ENCODE measurements at regions not wholly inside any gene's neighbourhood (a gene's known extent, or its start where the extent isn't known, plus 50 kb on each side); places are given as distances from the start of the nearest gene placed in this dataset.

GRCh38 chr5:138666226-138666742 lies 86.9 kb upstream of the CTNNA1 start:
- peaks cover 5 to 66% (median 28%) of the 10 kb centered on the region in 5 experiments for H3K27me3 ChIP-seq (replicated peaks in 2 of 5; ENCODE audit: control insufficient read depth in 4 of 5, insufficient read depth in 5 of 5, low read length in 4 of 5)
- CTCF ChIA-PET, result interaction anchor here (1.0 kb wide), 1 partner anchor 11 kb away, joined by 3 read pairs; no protein-coding TSS in a partner anchor
- WGBS (ENCODE audit: insufficient coverage), result 100% methylated on average over 3 of the region's 8 CpGs

DNA sequence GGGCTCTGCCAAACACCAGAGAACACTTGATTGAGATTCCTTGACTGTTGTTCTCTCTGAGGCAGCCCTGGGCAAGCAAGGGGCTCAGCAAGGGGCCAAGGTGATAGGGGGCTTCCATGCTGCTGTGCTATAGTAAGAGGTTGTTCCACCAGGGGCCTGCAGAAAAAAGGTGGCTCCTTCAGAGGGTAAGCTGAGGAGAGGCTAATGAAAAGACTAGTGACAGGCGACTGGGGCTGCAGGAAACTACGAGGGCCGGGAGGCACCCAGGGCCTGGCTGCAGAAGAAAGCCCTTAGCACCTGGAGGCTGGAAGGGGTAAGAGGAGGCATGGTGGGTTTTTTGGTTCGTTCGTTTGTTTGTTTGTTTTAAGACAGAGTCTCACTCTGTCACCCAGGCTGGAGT lies 88.0 kb upstream of the CTNNA1 start:
- no peaks in the 10 kb centered on the region for H3K36me3 ChIP-seq (ENCODE audit: control insufficient read depth in 4 of 4, insufficient read depth in 4 of 4, low read length in 3 of 4)
- 98% methylated on average over 5 of the region's 5 CpGs for WGBS (ENCODE audit: insufficient coverage)
- H3K27me3 ChIP-seq (replicated peaks in 2 of 5; ENCODE audit: control insufficient read depth in 4 of 5, insufficient read depth in 5 of 5, low read length in 4 of 5), result peaks cover 11 to 69% (median 31%) of the 10 kb centered on the region in 5 experiments
- peaks cover 0 to 20% (median 17%) of the 10 kb centered on the region in 4 experiments for H3K4me1 ChIP-seq (ENCODE audit: control extremely low read depth in 1 of 4, control insufficient read depth in 4 of 4, insufficient read depth in 4 of 4, low read length in 3 of 4)
- no peak overlapping the region for H3K4me3 ChIP-seq (ENCODE audit: control insufficient read depth in 1 of 7, extremely low read depth in 1 of 7, insufficient read depth in 4 of 7, low read depth in 2 of 7, low read length in 6 of 7)
- POLR2A ChIA-PET, result no interaction called here
- CTCF ChIA-PET, result interaction anchor here (1.0 kb wide), 1 partner anchor 10 kb away, joined by 3 read pairs; no protein-coding TSS in a partner anchor
- H3K27ac ChIP-seq (ENCODE audit: insufficient read depth in 1 of 2, low read depth in 1 of 2, low read length in 2 of 2, poor library complexity in 1 of 2, severe bottlenecking in 2 of 2), result no peak overlapping the region
- no peak for DNase-seq
- no peaks in the 10 kb centered on the region for H3K9me3 ChIP-seq (ENCODE audit: control extremely low read depth in 1 of 5, control insufficient read depth in 4 of 5, insufficient read depth in 2 of 5, low read depth in 1 of 5, low read length in 4 of 5)

More at GRCh38 chr5:138666226-138666742, 86.9 kb upstream of the CTNNA1 start:
- H3K4me1 ChIP-seq (ENCODE audit: control extremely low read depth in 1 of 4, control insufficient read depth in 4 of 4, insufficient read depth in 4 of 4, low read length in 3 of 4), result peaks cover 0 to 20% (median 16%) of the 10 kb centered on the region in 4 experiments
- H3K9me3 ChIP-seq (ENCODE audit: control extremely low read depth in 1 of 5, control insufficient read depth in 4 of 5, insufficient read depth in 2 of 5, low read depth in 1 of 5, low read length in 4 of 5), result no peaks in the 10 kb centered on the region
- no peaks in the 10 kb centered on the region for H3K36me3 ChIP-seq (ENCODE audit: control insufficient read depth in 4 of 4, insufficient read depth in 4 of 4, low read length in 3 of 4)
- no peak overlapping the region for H3K4me3 ChIP-seq (ENCODE audit: control insufficient read depth in 1 of 7, extremely low read depth in 1 of 7, insufficient read depth in 4 of 7, low read depth in 2 of 7, low read length in 6 of 7)
- POLR2A ChIA-PET, result no interaction called here
- DNase-seq, result no peak
- no peak overlapping the region for H3K27ac ChIP-seq (ENCODE audit: insufficient read depth in 1 of 2, low read depth in 1 of 2, low read length in 2 of 2, poor library complexity in 1 of 2, severe bottlenecking in 2 of 2)

DNA sequence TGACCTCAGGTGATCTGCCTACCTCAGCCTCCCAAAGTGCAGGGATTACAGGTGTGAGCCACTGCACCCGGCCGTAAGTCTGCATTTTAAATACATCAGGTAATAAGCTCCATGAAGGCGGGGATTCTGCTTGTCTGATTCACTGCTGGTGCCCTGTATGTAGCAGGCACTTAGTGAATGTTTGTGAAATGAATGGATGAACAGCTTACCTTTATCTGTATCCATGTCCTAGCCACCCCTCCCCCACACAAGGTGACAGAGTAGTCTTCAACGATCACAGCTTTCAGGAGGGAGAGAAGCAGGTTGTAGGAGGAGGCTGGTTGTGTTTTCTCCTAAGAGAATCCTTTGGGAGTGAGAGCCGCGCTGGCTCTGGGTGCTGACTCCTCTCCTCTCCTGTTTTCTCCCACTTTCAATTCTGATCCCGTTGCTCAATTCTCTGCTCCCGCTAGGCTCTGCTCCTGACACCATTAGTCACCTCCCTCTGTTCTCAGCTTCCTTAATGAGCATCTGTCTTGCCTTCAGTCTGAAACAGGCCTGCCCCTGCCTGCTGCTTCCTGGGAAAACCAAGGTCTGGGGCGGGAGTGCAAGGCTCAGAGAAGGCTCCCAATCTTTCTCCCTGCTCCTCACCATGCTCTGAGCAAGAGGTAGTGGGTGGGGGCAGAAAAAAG lies 88.8 kb upstream of the CTNNA1 start:
- Histone ChIP-seq H3K36me3 (ENCODE audit: control insufficient read depth in 4 of 4, insufficient read depth in 4 of 4, low read length in 3 of 4) (no peaks in the 10 kb centered on the region), H3K4me1 (ENCODE audit: control extremely low read depth in 1 of 4, control insufficient read depth in 4 of 4, insufficient read depth in 4 of 4, low read length in 3 of 4) (peaks cover 0 to 20% (median 17%) of the 10 kb centered on the region in 4 experiments), H3K27me3 (replicated peaks in 2 of 5; ENCODE audit: control insufficient read depth in 4 of 5, insufficient read depth in 5 of 5, low read length in 4 of 5) (peaks cover 17 to 69% (median 25%) of the 10 kb centered on the region in 5 experiments), H3K27ac (ENCODE audit: insufficient read depth in 1 of 2, low read depth in 1 of 2, low read length in 2 of 2, poor library complexity in 1 of 2, severe bottlenecking in 2 of 2) (no peak overlapping the region), H3K9me3 (ENCODE audit: control extremely low read depth in 1 of 5, control insufficient read depth in 4 of 5, insufficient read depth in 2 of 5, low read depth in 1 of 5, low read length in 4 of 5) (no peaks in the 10 kb centered on the region), H3K4me3 (ENCODE audit: control insufficient read depth in 1 of 7, extremely low read depth in 1 of 7, insufficient read depth in 4 of 7, low read depth in 2 of 7, low read length in 6 of 7) (no peak overlapping the region)
- DNase-seq, result no peak
- ChIA-PET POLR2A (interaction anchor here (0.8 kb wide), 1 partner anchor 71 kb away, joined by 7 read pairs; no protein-coding TSS in a partner anchor), CTCF (interaction anchor here (1.1 kb wide), 1 partner anchor 14 kb away, joined by 3 read pairs; no protein-coding TSS in a partner anchor)
- 88% methylated on average over 4 of the region's 9 CpGs for WGBS (ENCODE audit: insufficient coverage)

GRCh38 chr5:138663561-138663960 lies 88.4 kb upstream of the HSPA9 start:
- CTCF ChIA-PET, result interaction anchor here (0.7 to 1.3 kb wide), 4 partner anchors 9 to 58 kb away, joined by 3 read pairs; no protein-coding TSS in a partner anchor
- WGBS (ENCODE audit: insufficient coverage), result 72% methylated on average over 4 of the region's 4 CpGs
- Histone ChIP-seq H3K4me1 (ENCODE audit: control extremely low read depth in 1 of 4, control insufficient read depth in 4 of 4, insufficient read depth in 4 of 4, low read length in 3 of 4) (peaks cover 0 to 15% (median 13%) of the 10 kb centered on the region in 4 experiments), H3K27ac (ENCODE audit: insufficient read depth in 1 of 2, low read depth in 1 of 2, low read length in 2 of 2, poor library complexity in 1 of 2, severe bottlenecking in 2 of 2) (no peak overlapping the region), H3K27me3 (replicated peaks in 2 of 5; ENCODE audit: control insufficient read depth in 4 of 5, insufficient read depth in 5 of 5, low read length in 4 of 5) (peaks cover 14 to 74% (median 21%) of the 10 kb centered on the region in 5 experiments), H3K4me3 (ENCODE audit: control insufficient read depth in 1 of 7, extremely low read depth in 1 of 7, insufficient read depth in 4 of 7, low read depth in 2 of 7, low read length in 6 of 7) (no peak overlapping the region), H3K36me3 (ENCODE audit: control insufficient read depth in 4 of 4, insufficient read depth in 4 of 4, low read length in 3 of 4) (no peaks in the 10 kb centered on the region), H3K9me3 (ENCODE audit: control extremely low read depth in 1 of 5, control insufficient read depth in 4 of 5, insufficient read depth in 2 of 5, low read depth in 1 of 5, low read length in 4 of 5) (no peaks in the 10 kb centered on the region)
- no peak for DNase-seq
- POLR2A ChIA-PET, result interaction anchor here (0.7 to 0.8 kb wide), 2 partner anchors 14 to 72 kb away, joined by 3 to 7 read pairs; no protein-coding TSS in a partner anchor

DNA sequence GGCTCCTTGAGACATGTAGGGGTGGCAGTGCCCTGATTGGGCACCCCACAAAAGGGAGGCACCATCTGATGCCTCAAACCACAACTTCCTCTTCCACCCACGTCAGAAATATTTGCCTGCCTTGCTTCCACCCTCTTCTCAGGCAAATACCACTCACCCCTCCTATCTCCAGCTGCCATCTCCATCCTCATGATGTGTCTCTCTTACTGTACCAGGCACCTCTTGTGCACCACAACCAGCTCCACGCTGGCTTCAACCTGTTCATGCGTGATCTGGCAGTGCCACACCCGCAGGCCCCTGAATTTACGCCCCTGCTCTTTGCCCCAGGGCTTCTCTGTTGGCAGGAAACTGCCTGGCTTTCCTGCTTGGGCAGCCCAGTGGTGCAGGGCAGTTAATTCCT lies 87.8 kb upstream of the HSPA9 start:
- CTCF ChIA-PET, result interaction anchor here (0.7 to 1.3 kb wide), 4 partner anchors 8 to 58 kb away, joined by 3 read pairs; no protein-coding TSS in a partner anchor
- H3K27ac ChIP-seq (ENCODE audit: insufficient read depth in 1 of 2, low read depth in 1 of 2, low read length in 2 of 2, poor library complexity in 1 of 2, severe bottlenecking in 2 of 2), result no peak overlapping the region
- POLR2A ChIA-PET, result interaction anchor here (0.7 kb wide), 1 partner anchor 13 kb away, joined by 3 read pairs; no protein-coding TSS in a partner anchor
- H3K4me3 ChIP-seq (ENCODE audit: control insufficient read depth in 1 of 7, extremely low read depth in 1 of 7, insufficient read depth in 4 of 7, low read depth in 2 of 7, low read length in 6 of 7), result no peak overlapping the region
- peak; percentile 83 to 93 (median 88) for DNase-seq
- H3K27me3 ChIP-seq (replicated peaks in 2 of 5; ENCODE audit: control insufficient read depth in 4 of 5, insufficient read depth in 5 of 5, low read length in 4 of 5), result peaks cover 16 to 77% (median 21%) of the 10 kb centered on the region in 5 experiments
- H3K36me3 ChIP-seq (ENCODE audit: control insufficient read depth in 4 of 4, insufficient read depth in 4 of 4, low read length in 3 of 4), result no peaks in the 10 kb centered on the region
- 0% methylated on average over 5 of the region's 5 CpGs for WGBS (ENCODE audit: insufficient coverage)
- peaks cover 0 to 11% (median 10%) of the 10 kb centered on the region in 4 experiments for H3K4me1 ChIP-seq (ENCODE audit: control extremely low read depth in 1 of 4, control insufficient read depth in 4 of 4, insufficient read depth in 4 of 4, low read length in 3 of 4)
- no peaks in the 10 kb centered on the region for H3K9me3 ChIP-seq (ENCODE audit: control extremely low read depth in 1 of 5, control insufficient read depth in 4 of 5, insufficient read depth in 2 of 5, low read depth in 1 of 5, low read length in 4 of 5)

GRCh38 chr5:138662599-138662998 lies 87.4 kb upstream of the HSPA9 start:
- WGBS (ENCODE audit: insufficient coverage), result 80% methylated on average over 4 of the region's 6 CpGs
- peaks cover 16 to 78% (median 21%) of the 10 kb centered on the region in 5 experiments for H3K27me3 ChIP-seq (replicated peaks in 2 of 5; ENCODE audit: control insufficient read depth in 4 of 5, insufficient read depth in 5 of 5, low read length in 4 of 5)

DNA sequence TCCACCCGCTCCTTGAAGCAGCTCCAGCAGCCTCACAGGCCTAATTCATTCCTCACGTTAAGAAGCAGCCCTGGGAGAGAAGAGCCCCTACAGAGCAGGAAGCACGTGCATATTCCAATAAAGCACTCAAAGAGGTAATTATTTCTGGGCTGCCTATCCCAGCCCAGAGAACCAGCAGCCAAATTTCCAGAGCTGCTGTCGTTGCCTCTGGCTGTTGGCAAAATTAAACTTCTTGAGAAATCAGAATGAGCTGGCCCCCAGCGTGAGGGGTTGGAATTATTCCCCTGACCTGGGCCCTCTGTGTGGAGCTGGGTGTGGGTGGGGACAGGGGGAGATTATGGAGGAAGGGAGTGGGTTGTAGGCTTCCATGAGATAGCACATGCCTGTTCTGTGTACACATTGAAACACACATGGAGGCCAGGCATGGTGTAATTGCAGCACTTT lies 86.8 kb upstream of the HSPA9 start:
- no peaks in the 10 kb centered on the region for H3K9me3 ChIP-seq (ENCODE audit: control extremely low read depth in 1 of 5, control insufficient read depth in 4 of 5, insufficient read depth in 2 of 5, low read depth in 1 of 5, low read length in 4 of 5)
- no peak for DNase-seq
- no peak overlapping the region for H3K27ac ChIP-seq (ENCODE audit: insufficient read depth in 1 of 2, low read depth in 1 of 2, low read length in 2 of 2, poor library complexity in 1 of 2, severe bottlenecking in 2 of 2)
- peaks cover 0 to 11% (median 10%) of the 10 kb centered on the region in 4 experiments for H3K4me1 ChIP-seq (ENCODE audit: control extremely low read depth in 1 of 4, control insufficient read depth in 4 of 4, insufficient read depth in 4 of 4, low read length in 3 of 4)
- ChIA-PET POLR2A (no interaction called here), CTCF (no interaction called here)
- H3K36me3 ChIP-seq (ENCODE audit: control insufficient read depth in 4 of 4, insufficient read depth in 4 of 4, low read length in 3 of 4), result no peaks in the 10 kb centered on the region
- WGBS (ENCODE audit: insufficient coverage), result 85% methylated on average over 2 of the region's 5 CpGs
- no peak overlapping the region for H3K4me3 ChIP-seq (ENCODE audit: control insufficient read depth in 1 of 7, extremely low read depth in 1 of 7, insufficient read depth in 4 of 7, low read depth in 2 of 7, low read length in 6 of 7)
- peaks cover 16 to 84% (median 23%) of the 10 kb centered on the region in 5 experiments for H3K27me3 ChIP-seq (replicated peaks in 2 of 5; ENCODE audit: control insufficient read depth in 4 of 5, insufficient read depth in 5 of 5, low read length in 4 of 5)

More at GRCh38 chr5:138662599-138662998, 87.4 kb upstream of the HSPA9 start:
- Histone ChIP-seq H3K36me3 (ENCODE audit: control insufficient read depth in 4 of 4, insufficient read depth in 4 of 4, low read length in 3 of 4) (no peaks in the 10 kb centered on the region), H3K9me3 (ENCODE audit: control extremely low read depth in 1 of 5, control insufficient read depth in 4 of 5, insufficient read depth in 2 of 5, low read depth in 1 of 5, low read length in 4 of 5) (no peaks in the 10 kb centered on the region), H3K4me1 (ENCODE audit: control extremely low read depth in 1 of 4, control insufficient read depth in 4 of 4, insufficient read depth in 4 of 4, low read length in 3 of 4) (peaks cover 0 to 11% (median 10%) of the 10 kb centered on the region in 4 experiments), H3K4me3 (ENCODE audit: control insufficient read depth in 1 of 7, extremely low read depth in 1 of 7, insufficient read depth in 4 of 7, low read depth in 2 of 7, low read length in 6 of 7) (no peak overlapping the region), H3K27ac (ENCODE audit: insufficient read depth in 1 of 2, low read depth in 1 of 2, low read length in 2 of 2, poor library complexity in 1 of 2, severe bottlenecking in 2 of 2) (no peak overlapping the region)
- DNase-seq, result no peak
- CTCF ChIA-PET, result no interaction called here
- POLR2A ChIA-PET, result no interaction called here
